OCI-LY1 (cell line): ENCODE measurements at regions not wholly inside any gene's neighbourhood (a gene's known extent, or its start where the extent isn't known, plus 50 kb on each side); places are given as distances from the start of the nearest gene placed in this dataset.

Experiments
- CTCF ChIP-seq: fragments of 200-600 bp; sonication (generic), shearing (Covaris generic); IDR thresholded peaks from 2 replicates; pipeline ENCODE4 v1.5.1; 2017; ENCODE audit warnings: mild to moderate bottlenecking, antibody characterized with exemption, low read length, moderate library complexity, mixed read lengths
- EZH2 ChIP-seq: fragments of 200-600 bp; sonication (generic), shearing (Covaris generic); IDR thresholded peaks from 2 replicates; pipeline ENCODE4 v1.8.0; 2017; ENCODE audit warnings: borderline replicate concordance, mixed run types, mild to moderate bottlenecking, antibody characterized with exemption, low read length, moderate library complexity, mixed read lengths

GRCh38 chr10:23868121-23868520, 340.8 kb upstream of the KIAA1217 start:
- TF ChIP-seq CTCF (no peak), EZH2 (no peak)
